CD4-positive, alpha-beta T cell (primary cell): ENCODE measurements at regions not wholly inside any gene's neighbourhood (a gene's known extent, or its start where the extent isn't known, plus 50 kb on each side); places are given as distances from the start of the nearest gene placed in this dataset.
A peak's percentile ranks its signal among the peaks of the same experiment; 100 is the strongest.

Experiments
- ATAC-seq: fragments of 200-7000 bp; cut with Tn5 transposase; one replicate; pipeline ENCODE4 v1.10.0; 2022; ENCODE audit warnings: mild to moderate bottlenecking; ENCODE audit not compliant: poor library complexity
- CTCF ChIA-PET: fragments of 350-600 bp; sonication (Branson Sonifier 250); formaldehyde crosslinking; loops from one replicate; lab custom pipeline; 2021; ENCODE audit warnings: antibody characterized with exemption, inconsistent platforms; lab: Charles Lee
- POLR2A ChIA-PET: fragments of 350-600 bp; sonication (Branson Sonifier 250); formaldehyde crosslinking; loops from one replicate; lab custom pipeline; 2021; ENCODE audit warnings: antibody characterized with exemption, inconsistent platforms; lab: Charles Lee
- DNase-seq, 14 experiments: peaks; one replicate each; pipeline ENCODE4 v3.0.0-alpha.2; 2013 to 2020; ENCODE audit warnings: mixed read lengths in 2 of 14
- H3K27ac ChIP-seq, 2 donors: one replicate each; pipeline versions ENCODE4 v1.5.1 to v1.7.0; 2013; ENCODE audit warnings: low read length in 2 of 2, low read depth in 1 of 2, mild to moderate bottlenecking in 1 of 2
- H3K27me3 ChIP-seq, 2 experiments: 1 replicate in 1 of 2; 2 replicates in 1 of 2; pipeline versions ENCODE4 v1.6.1 to v1.7.0; 2013; ENCODE audit warnings: low read length in 2 of 2, control low read depth in 1 of 2, mild to moderate bottlenecking in 1 of 2, moderate library complexity in 1 of 2; ENCODE audit not compliant: insufficient read depth in 2 of 2, control insufficient read depth in 1 of 2
- H3K36me3 ChIP-seq: one replicate; pipeline ENCODE4 v1.6.1; 2013; ENCODE audit warnings: low read length, control low read depth; ENCODE audit not compliant: insufficient read depth
- H3K4me1 ChIP-seq: one replicate; pipeline ENCODE4 v1.6.1; 2013; ENCODE audit warnings: low read length, control low read depth; ENCODE audit not compliant: insufficient read depth
- H3K4me3 ChIP-seq: one replicate; pipeline ENCODE4 v1.5.1; 2013; ENCODE audit warnings: mild to moderate bottlenecking, low read length, moderate library complexity
- H3K9me3 ChIP-seq, 2 experiments: 1 replicate in 1 of 2; 2 replicates in 1 of 2; pipeline versions ENCODE4 v1.6.1 to v1.7.0; 2013; ENCODE audit warnings: low read length in 2 of 2, mild to moderate bottlenecking in 2 of 2, control low read depth in 1 of 2, moderate library complexity in 1 of 2; ENCODE audit not compliant: control insufficient read depth in 1 of 2, insufficient read depth in 1 of 2
- H3K27ac Mint-ChIP-seq: one replicate; pipeline ENCODE4 v1.8.0; 2020; ENCODE audit warnings: mixed read lengths
- H3K27me3 Mint-ChIP-seq: one replicate; pipeline ENCODE4 v1.8.0; 2021; ENCODE audit warnings: mixed read lengths
- H3K36me3 Mint-ChIP-seq: one replicate; pipeline ENCODE4 v1.8.0; 2021; ENCODE audit warnings: low read depth, mixed read lengths
- H3K4me1 Mint-ChIP-seq: one replicate; pipeline ENCODE4 v1.8.0; 2021; ENCODE audit warnings: low read depth, mixed read lengths
- H3K4me3 Mint-ChIP-seq: one replicate; pipeline ENCODE4 v1.8.0; 2020; ENCODE audit warnings: mild to moderate bottlenecking, mixed read lengths
- H3K9me3 Mint-ChIP-seq: one replicate; pipeline ENCODE4 v1.8.0; 2020; ENCODE audit warnings: mixed read lengths
- CTCF ChIP-seq: fragments of 200-600 bp; IDR thresholded peaks from one replicate; pipeline ENCODE4 v1.8.0; 2022; ENCODE audit warnings: antibody characterized with exemption, mild to moderate bottlenecking
- intact Hi-C, 2 experiments: fragments of 100-400 bp; cut with DNase I in 1 of 2; cut with micrococcal nuclease in 1 of 2; formaldehyde crosslinking; loops; one replicate each; pipeline versions ENCODE4 v1.15.1 to v1.9.0; 2023 to 2025; cut with DNase I, micrococcal nuclease

- Histone ChIP-seq H3K4me3 (no peak overlapping the region), H3K27me3 (no peaks in the 10 kb centered on the region), H3K4me1 (peaks cover 15% of the 10 kb centered on the region), H3K36me3 (no peaks in the 10 kb centered on the region), H3K27ac (no peak overlapping the region), H3K9me3 (peaks cover 0 to 5% of the 10 kb centered on the region in 2 experiments)
- Mint-ChIP-seq H3K36me3 (no peaks in the 10 kb centered on the region), H3K27ac (peak overlapping the region; percentile 89), H3K4me3 (no peak overlapping the region), H3K9me3 (no peaks in the 10 kb centered on the region), H3K4me1 (peaks cover 24% of the 10 kb centered on the region), H3K27me3 (no peaks in the 10 kb centered on the region)
- ChIA-PET POLR2A (interaction anchor here (1.0 kb wide), 1 partner anchor 60 kb away, joined by 3 read pairs; no protein-coding TSS in a partner anchor), CTCF (interaction anchor here (1.1 kb wide), 1 partner anchor 11 kb away, joined by 3 read pairs; no protein-coding TSS in a partner anchor)
- DNase-seq, result no peak
- intact Hi-C loops, result no loop called here
- ATAC-seq, result no peak
- no peak for TF ChIP-seq CTCF
These were observed 76.6 kb downstream of the CYTL1 start for GRCh38 chr4:4942658-4943057.

GRCh38 chr4:4945021-4945420 lies 74.2 kb downstream of the CYTL1 start:
- TF ChIP-seq CTCF, result no peak
- no peak for ATAC-seq
- DNase-seq, result no peak
- CTCF ChIA-PET, result no interaction called here
- peak overlapping the region; percentile 89 for H3K27ac Mint-ChIP-seq
- Histone ChIP-seq H3K4me1 (peaks cover 15% of the 10 kb centered on the region), H3K36me3 (no peaks in the 10 kb centered on the region), H3K27me3 (no peaks in the 10 kb centered on the region), H3K9me3 (peaks cover 0 to 5% of the 10 kb centered on the region in 2 experiments), H3K4me3 (no peak overlapping the region), H3K27ac (no peak overlapping the region)
- no peaks in the 10 kb centered on the region for H3K9me3 Mint-ChIP-seq
- no peak overlapping the region for H3K4me3 Mint-ChIP-seq
- POLR2A ChIA-PET, result no interaction called here
- no peaks in the 10 kb centered on the region for H3K27me3 Mint-ChIP-seq
- H3K4me1 Mint-ChIP-seq, result peaks cover 24% of the 10 kb centered on the region
- intact Hi-C loops, result no loop called here
- no peaks in the 10 kb centered on the region for H3K36me3 Mint-ChIP-seq

GRCh38 chr4:4945829-4946228 lies 73.4 kb downstream of the CYTL1 start:
- peaks cover 15% of the 10 kb centered on the region for H3K4me1 ChIP-seq
- ChIA-PET POLR2A (no interaction called here), CTCF (no interaction called here)
- no peaks in the 10 kb centered on the region for H3K36me3 ChIP-seq
- no peaks in the 10 kb centered on the region for H3K27me3 ChIP-seq
- no peak for DNase-seq
- no peak for TF ChIP-seq CTCF
- Mint-ChIP-seq H3K4me3 (no peak overlapping the region), H3K9me3 (no peaks in the 10 kb centered on the region), H3K4me1 (peaks cover 24% of the 10 kb centered on the region), H3K27me3 (no peaks in the 10 kb centered on the region), H3K36me3 (no peaks in the 10 kb centered on the region), H3K27ac (no peak overlapping the region)
- H3K9me3 ChIP-seq, result peaks cover 0 to 5% of the 10 kb centered on the region in 2 experiments
- H3K27ac ChIP-seq, result no peak overlapping the region
- no peak overlapping the region for H3K4me3 ChIP-seq
- intact Hi-C loops, result no loop called here
- no peak for ATAC-seq
